ENCODE measurements at regions not wholly inside any gene's neighbourhood (a gene's known extent, or its start where the extent isn't known, plus 50 kb on each side); places are given as distances from the start of the nearest gene placed in this dataset.

DNA sequence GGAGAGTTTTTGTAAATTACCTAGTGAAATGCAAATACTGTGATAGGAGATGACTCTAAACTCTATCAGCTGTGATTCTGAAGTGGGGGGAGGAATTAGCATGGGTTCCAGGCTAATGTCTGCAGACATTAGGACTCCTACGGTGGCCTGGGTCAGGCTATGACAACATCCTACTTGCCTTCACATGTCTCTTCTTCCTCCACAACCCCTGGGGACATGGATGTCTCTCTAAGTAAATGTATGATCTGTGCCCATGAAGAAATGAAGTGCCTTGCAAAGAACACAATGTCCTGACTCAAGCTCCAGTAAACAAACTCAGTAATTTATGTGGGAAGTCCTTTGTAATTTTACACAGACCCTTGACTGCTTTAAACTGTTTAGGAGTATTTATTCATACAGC, 165.8 kb upstream of the EEF1E1 start:
- H3K9ac ChIP-seq (ENCODE audit: low read depth, low read length, poor library complexity, severe bottlenecking) = no peak overlapping the region
- H3K27me3 ChIP-seq (ENCODE audit: insufficient read depth, low read length, poor library complexity, severe bottlenecking) = no peaks in the 10 kb centered on the region
- H3K9me3 ChIP-seq (ENCODE audit: insufficient read depth, low read depth, low read length) = no peaks in the 10 kb centered on the region
- H3K4me1 ChIP-seq (ENCODE audit: insufficient read depth, low read length, poor library complexity, severe bottlenecking) = no peaks in the 10 kb centered on the region
- H3K79me2 ChIP-seq (ENCODE audit: insufficient read depth, low read length) = no peaks in the 10 kb centered on the region
- H3K9me2 ChIP-seq (replicated peaks; ENCODE audit: low read depth, low read length) = no peaks in the 10 kb centered on the region
- H2AFZ ChIP-seq (ENCODE audit: low read length) = no peak overlapping the region
- H3K4me2 ChIP-seq (ENCODE audit: low read depth, low read length, poor library complexity, severe bottlenecking) = no peak overlapping the region
- H3F3A ChIP-seq (ENCODE audit: low read depth) = no peaks in the 10 kb centered on the region
- no peak for TF ChIP-seq EZH2phosphoT487 (IDR thresholded peaks at IDR 0.05; ENCODE audit: borderline replicate concordance)
- TF ChIP-seq, protein P1, sequence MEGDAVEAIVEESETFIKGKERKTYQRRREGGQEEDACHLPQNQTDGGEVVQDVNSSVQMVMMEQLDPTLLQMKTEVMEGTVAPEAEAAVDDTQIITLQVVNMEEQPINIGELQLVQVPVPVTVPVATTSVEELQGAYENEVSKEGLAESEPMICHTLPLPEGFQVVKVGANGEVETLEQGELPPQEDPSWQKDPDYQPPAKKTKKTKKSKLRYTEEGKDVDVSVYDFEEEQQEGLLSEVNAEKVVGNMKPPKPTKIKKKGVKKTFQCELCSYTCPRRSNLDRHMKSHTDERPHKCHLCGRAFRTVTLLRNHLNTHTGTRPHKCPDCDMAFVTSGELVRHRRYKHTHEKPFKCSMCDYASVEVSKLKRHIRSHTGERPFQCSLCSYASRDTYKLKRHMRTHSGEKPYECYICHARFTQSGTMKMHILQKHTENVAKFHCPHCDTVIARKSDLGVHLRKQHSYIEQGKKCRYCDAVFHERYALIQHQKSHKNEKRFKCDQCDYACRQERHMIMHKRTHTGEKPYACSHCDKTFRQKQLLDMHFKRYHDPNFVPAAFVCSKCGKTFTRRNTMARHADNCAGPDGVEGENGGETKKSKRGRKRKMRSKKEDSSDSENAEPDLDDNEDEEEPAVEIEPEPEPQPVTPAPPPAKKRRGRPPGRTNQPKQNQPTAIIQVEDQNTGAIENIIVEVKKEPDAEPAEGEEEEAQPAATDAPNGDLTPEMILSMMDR (conservative IDR thresholded peaks at IDR 0.05; ENCODE audit: low read length) = no peak
- H4K20me1 ChIP-seq (ENCODE audit: insufficient read depth, low read length, poor library complexity, severe bottlenecking) = no peaks in the 10 kb centered on the region
- no peak overlapping the region for H3K4me3 ChIP-seq (ENCODE audit: low read length, poor library complexity, severe bottlenecking)
- H3K36me3 ChIP-seq (ENCODE audit: insufficient read depth, low read length) = no peaks in the 10 kb centered on the region

DNA sequence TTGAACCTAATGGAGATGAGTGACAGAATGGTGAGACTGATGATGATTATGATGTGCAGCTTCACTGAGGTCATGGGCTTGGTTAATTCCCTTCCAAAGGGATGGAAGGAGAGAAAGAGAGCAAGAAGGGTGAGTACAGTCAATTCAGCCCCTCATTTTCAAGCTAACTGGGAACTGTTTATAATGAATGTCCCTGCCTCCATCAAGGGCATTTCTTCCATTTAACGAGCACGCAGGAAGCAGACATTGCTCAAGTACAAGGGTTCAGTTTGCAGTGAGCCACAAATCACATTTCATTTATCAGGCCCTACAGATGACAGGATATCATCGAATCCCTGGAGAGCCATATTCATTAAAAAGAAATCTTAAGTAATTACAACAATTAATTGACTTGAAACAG, 158.3 kb upstream of the EEF1E1 start:
- no peaks in the 10 kb centered on the region for H3K9me3 ChIP-seq (ENCODE audit: insufficient read depth, low read depth, low read length)
- H3K4me2 ChIP-seq (ENCODE audit: low read depth, low read length, poor library complexity, severe bottlenecking) = no peak overlapping the region
- no peaks in the 10 kb centered on the region for H3K4me1 ChIP-seq (ENCODE audit: insufficient read depth, low read length, poor library complexity, severe bottlenecking)
- no peaks in the 10 kb centered on the region for H3K79me2 ChIP-seq (ENCODE audit: insufficient read depth, low read length)
- no peaks in the 10 kb centered on the region for H3F3A ChIP-seq (ENCODE audit: low read depth)
- TF ChIP-seq, protein P1 (conservative IDR thresholded peaks at IDR 0.05; ENCODE audit: low read length) = no peak
- TF ChIP-seq EZH2phosphoT487 (IDR thresholded peaks at IDR 0.05; ENCODE audit: borderline replicate concordance) = no peak
- H3K27me3 ChIP-seq (ENCODE audit: insufficient read depth, low read length, poor library complexity, severe bottlenecking) = no peaks in the 10 kb centered on the region
- no peak overlapping the region for H3K4me3 ChIP-seq (ENCODE audit: low read length, poor library complexity, severe bottlenecking)
- H4K20me1 ChIP-seq (ENCODE audit: insufficient read depth, low read length, poor library complexity, severe bottlenecking) = no peaks in the 10 kb centered on the region
- no peaks in the 10 kb centered on the region for H3K36me3 ChIP-seq (ENCODE audit: insufficient read depth, low read length)
- H2AFZ ChIP-seq (ENCODE audit: low read length) = no peak overlapping the region
- H3K9ac ChIP-seq (ENCODE audit: low read depth, low read length, poor library complexity, severe bottlenecking) = no peak overlapping the region
- no peaks in the 10 kb centered on the region for H3K9me2 ChIP-seq (replicated peaks; ENCODE audit: low read depth, low read length)

DNA sequence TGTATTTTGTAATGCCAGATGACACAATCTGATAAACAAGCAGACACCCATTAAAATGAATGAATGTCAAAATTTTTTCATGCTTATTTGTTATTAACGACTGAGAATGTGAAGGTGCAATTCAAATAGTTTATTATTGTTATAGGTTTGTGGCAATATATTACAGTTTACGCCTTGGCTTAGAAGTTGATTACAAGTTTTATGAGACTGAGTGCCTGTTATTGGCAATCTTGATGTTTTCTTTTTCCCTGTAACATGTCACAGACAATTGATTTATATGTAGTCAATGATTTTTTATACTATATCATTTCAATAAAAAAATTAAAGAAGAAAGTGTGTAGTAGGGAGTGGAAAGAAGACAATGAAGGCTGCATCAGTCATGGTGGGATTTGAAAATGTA, 144.1 kb upstream of the EEF1E1 start:
- no peaks in the 10 kb centered on the region for H3F3A ChIP-seq (ENCODE audit: low read depth)
- no peak overlapping the region for H2AFZ ChIP-seq (ENCODE audit: low read length)
- H3K9me2 ChIP-seq (replicated peaks; ENCODE audit: low read depth, low read length) = no peaks in the 10 kb centered on the region
- H3K27me3 ChIP-seq (ENCODE audit: insufficient read depth, low read length, poor library complexity, severe bottlenecking) = no peaks in the 10 kb centered on the region
- TF ChIP-seq, protein P1 (conservative IDR thresholded peaks at IDR 0.05; ENCODE audit: low read length) = no peak
- no peak for TF ChIP-seq EZH2phosphoT487 (IDR thresholded peaks at IDR 0.05; ENCODE audit: borderline replicate concordance)
- H3K9ac ChIP-seq (ENCODE audit: low read depth, low read length, poor library complexity, severe bottlenecking) = no peak overlapping the region
- H3K36me3 ChIP-seq (ENCODE audit: insufficient read depth, low read length) = no peaks in the 10 kb centered on the region
- H3K4me2 ChIP-seq (ENCODE audit: low read depth, low read length, poor library complexity, severe bottlenecking) = no peak overlapping the region
- H3K9me3 ChIP-seq (ENCODE audit: insufficient read depth, low read depth, low read length) = no peaks in the 10 kb centered on the region
- no peaks in the 10 kb centered on the region for H4K20me1 ChIP-seq (ENCODE audit: insufficient read depth, low read length, poor library complexity, severe bottlenecking)
- no peaks in the 10 kb centered on the region for H3K4me1 ChIP-seq (ENCODE audit: insufficient read depth, low read length, poor library complexity, severe bottlenecking)
- no peak overlapping the region for H3K4me3 ChIP-seq (ENCODE audit: low read length, poor library complexity, severe bottlenecking)
- H3K79me2 ChIP-seq (ENCODE audit: insufficient read depth, low read length) = no peaks in the 10 kb centered on the region
